Muscle layer of colon (tissue), 2 donors: ENCODE measurements at regions not wholly inside any gene's neighbourhood (a gene's known extent, or its start where the extent isn't known, plus 50 kb on each side); places are given as distances from the start of the nearest gene placed in this dataset.

Experiments
- H3K27ac ChIP-seq: one replicate; pipeline ENCODE4 v1.7.0; 2013; ENCODE audit warnings: low read depth, mild to moderate bottlenecking, low read length, moderate library complexity
- H3K27me3 ChIP-seq, 2 donors: one replicate each; pipeline ENCODE4 v1.7.0; 2013; ENCODE audit warnings: low read length in 2 of 2, mild to moderate bottlenecking in 2 of 2; ENCODE audit not compliant: insufficient read depth in 2 of 2, control insufficient read depth in 1 of 2
- H3K36me3 ChIP-seq: one replicate; pipeline ENCODE4 v1.7.0; 2013; ENCODE audit warnings: mild to moderate bottlenecking, low read length; ENCODE audit not compliant: insufficient read depth
- H3K4me1 ChIP-seq: one replicate; pipeline ENCODE4 v1.7.0; 2013; ENCODE audit warnings: mild to moderate bottlenecking, low read length; ENCODE audit not compliant: insufficient read depth
- H3K4me3 ChIP-seq, 2 donors: one replicate each; pipeline ENCODE4 v1.7.0; 2013; ENCODE audit warnings: low read length in 2 of 2, low read depth in 1 of 2, mild to moderate bottlenecking in 1 of 2, moderate library complexity in 1 of 2
- H3K9ac ChIP-seq: one replicate; pipeline ENCODE4 v1.7.0; 2013; ENCODE audit warnings: low read length
- H3K9me3 ChIP-seq: one replicate; pipeline ENCODE4 v1.7.0; 2013; ENCODE audit warnings: mild to moderate bottlenecking, low read length
- donor health status: abdominal sarcoma.
- donor health status: Adenocarcinoma of cecum.

GRCh38 chr19:32196690-32197420 lies 148.6 kb upstream of the ZNF507 start:
- Histone ChIP-seq H3K4me1 (no peaks in the 10 kb centered on the region), H3K9ac (no peak overlapping the region), H3K9me3 (peaks cover 4% of the 10 kb centered on the region), H3K27ac (no peak overlapping the region), H3K36me3 (no peaks in the 10 kb centered on the region), H3K27me3 (peaks cover 0 to 4% of the 10 kb centered on the region in 2 donors), H3K4me3 (no peak overlapping the region)

GRCh38 chr19:32197896-32198882 lies 147.2 kb upstream of the ZNF507 start:
- Histone ChIP-seq H3K9me3 (peaks cover under 1% of the 10 kb centered on the region), H3K4me1 (no peaks in the 10 kb centered on the region), H3K27me3 (peaks cover 0 to 4% of the 10 kb centered on the region in 2 donors), H3K36me3 (no peaks in the 10 kb centered on the region), H3K27ac (no peak overlapping the region), H3K4me3 (no peak overlapping the region), H3K9ac (no peak overlapping the region)

DNA sequence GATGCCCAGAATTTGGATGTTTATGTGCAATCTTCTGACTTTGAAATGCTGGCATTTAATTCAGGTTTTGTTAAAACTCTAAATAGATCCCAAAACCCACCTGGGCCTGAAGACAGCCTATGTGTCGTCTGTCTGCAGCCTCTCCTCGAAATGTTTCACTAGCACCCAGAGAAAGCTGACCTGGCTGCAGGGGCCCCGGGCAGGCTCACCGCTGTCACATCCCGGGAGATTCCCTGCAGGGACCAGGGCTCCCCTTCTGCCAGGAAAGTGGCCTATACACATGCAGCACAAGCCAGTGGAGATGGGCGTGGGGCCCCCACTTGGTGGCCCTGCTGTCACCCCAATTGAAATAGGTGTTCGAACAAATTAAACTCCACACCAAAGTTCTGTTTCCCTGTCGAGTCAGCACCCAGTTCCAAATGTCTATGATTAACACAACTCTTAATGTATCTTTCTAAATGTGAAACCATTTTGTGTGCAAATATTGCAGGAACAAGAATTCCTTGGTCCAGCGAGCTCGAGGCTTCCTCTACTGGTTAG lies 145.8 kb upstream of the ZNF507 start:
- Histone ChIP-seq H3K27me3 (peaks cover 0 to 4% of the 10 kb centered on the region in 2 donors), H3K4me1 (no peaks in the 10 kb centered on the region), H3K4me3 (no peak overlapping the region), H3K36me3 (no peaks in the 10 kb centered on the region), H3K9ac (no peak overlapping the region), H3K9me3 (no peaks in the 10 kb centered on the region), H3K27ac (no peak overlapping the region)

GRCh38 chr19:32200312-32201038 lies 144.9 kb upstream of the ZNF507 start:
- Histone ChIP-seq H3K27me3 (peaks cover 0 to 4% of the 10 kb centered on the region in 2 donors), H3K9ac (no peak overlapping the region), H3K27ac (no peak overlapping the region), H3K4me3 (no peak overlapping the region), H3K36me3 (no peaks in the 10 kb centered on the region), H3K4me1 (no peaks in the 10 kb centered on the region), H3K9me3 (no peaks in the 10 kb centered on the region)

DNA sequence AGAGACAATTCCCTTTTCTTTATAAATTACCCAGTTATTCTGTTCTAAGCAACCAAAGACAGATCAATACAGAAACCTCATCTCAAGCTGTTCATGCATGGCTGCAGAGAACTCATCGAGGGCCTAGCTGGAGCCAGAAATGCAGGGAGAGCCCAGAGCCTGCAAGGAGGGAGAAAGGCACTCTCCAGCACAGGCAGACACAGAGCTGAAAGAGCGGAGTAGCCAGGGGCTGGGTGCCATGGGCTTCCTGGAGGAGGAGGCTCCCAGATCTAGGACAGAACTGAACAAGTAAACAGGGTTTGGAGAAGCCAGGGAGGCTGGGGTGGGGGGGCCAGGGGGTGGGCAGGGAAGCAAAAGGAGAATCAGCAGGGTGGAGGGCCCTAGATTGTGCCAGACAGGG lies 144.2 kb upstream of the ZNF507 start:
- H3K9ac ChIP-seq = no peak overlapping the region
- H3K4me1 ChIP-seq = no peaks in the 10 kb centered on the region
- H3K4me3 ChIP-seq = no peak overlapping the region
- H3K27me3 ChIP-seq = peaks cover 0 to 4% of the 10 kb centered on the region in 2 donors
- H3K9me3 ChIP-seq = no peaks in the 10 kb centered on the region
- H3K36me3 ChIP-seq = no peaks in the 10 kb centered on the region
- H3K27ac ChIP-seq = no peak overlapping the region

GRCh38 chr19:32201636-32202051 lies 143.8 kb upstream of the ZNF507 start:
- peaks cover 0 to 4% of the 10 kb centered on the region in 2 donors for H3K27me3 ChIP-seq
- no peak overlapping the region for H3K4me3 ChIP-seq
- H3K9me3 ChIP-seq = no peaks in the 10 kb centered on the region
- H3K36me3 ChIP-seq = no peaks in the 10 kb centered on the region
- H3K9ac ChIP-seq = no peak overlapping the region
- no peak overlapping the region for H3K27ac ChIP-seq
- H3K4me1 ChIP-seq = no peaks in the 10 kb centered on the region

DNA sequence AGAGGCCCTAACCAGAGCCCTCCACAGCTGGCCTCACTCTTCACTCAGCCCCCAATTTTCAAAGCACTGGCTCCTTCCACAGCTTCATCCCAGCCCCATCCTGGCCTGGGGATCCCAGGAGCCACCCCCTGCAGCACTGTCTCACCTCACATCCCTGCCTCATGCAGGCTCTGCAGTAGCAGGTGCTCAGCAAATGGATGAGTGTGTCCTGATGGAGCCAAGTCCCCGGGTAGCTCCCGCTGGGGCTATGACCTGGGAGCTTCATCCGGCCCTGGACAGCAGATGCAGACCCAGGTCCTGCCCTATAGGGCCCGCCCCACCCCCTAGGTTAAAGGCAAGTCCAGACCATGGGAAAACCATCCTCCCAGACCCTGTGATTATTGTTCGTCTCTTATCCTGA lies 143.2 kb upstream of the ZNF507 start:
- no peaks in the 10 kb centered on the region for H3K9me3 ChIP-seq
- peaks cover 0 to 4% of the 10 kb centered on the region in 2 donors for H3K27me3 ChIP-seq
- no peaks in the 10 kb centered on the region for H3K36me3 ChIP-seq
- H3K4me3 ChIP-seq = no peak overlapping the region
- no peak overlapping the region for H3K27ac ChIP-seq
- H3K4me1 ChIP-seq = no peaks in the 10 kb centered on the region
- no peak overlapping the region for H3K9ac ChIP-seq

DNA sequence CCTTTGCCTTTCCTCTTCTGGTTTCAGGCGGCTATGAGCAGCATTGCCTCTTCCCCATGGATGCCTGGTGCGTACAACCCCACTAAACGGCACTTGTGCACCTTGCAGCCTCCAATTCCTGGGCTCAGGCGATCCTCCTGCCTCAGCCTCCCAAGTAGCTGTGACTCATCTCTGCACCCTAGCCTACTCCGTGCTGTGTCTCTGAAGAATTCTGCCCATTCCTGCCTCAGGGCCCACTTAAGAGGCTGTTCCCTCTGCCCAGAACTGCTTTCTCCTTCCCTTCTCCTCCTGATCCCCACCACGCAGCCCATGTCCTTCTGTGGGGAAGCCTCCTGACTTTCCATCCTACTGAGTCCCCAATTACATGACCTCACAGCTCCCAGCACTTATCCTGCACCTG lies 142.2 kb upstream of the ZNF507 start:
- no peaks in the 10 kb centered on the region for H3K4me1 ChIP-seq
- no peaks in the 10 kb centered on the region for H3K9me3 ChIP-seq
- no peak overlapping the region for H3K27ac ChIP-seq
- H3K27me3 ChIP-seq = peaks cover 0 to 8% of the 10 kb centered on the region in 2 donors
- H3K9ac ChIP-seq = no peak overlapping the region
- no peak overlapping the region for H3K4me3 ChIP-seq
- no peaks in the 10 kb centered on the region for H3K36me3 ChIP-seq

DNA sequence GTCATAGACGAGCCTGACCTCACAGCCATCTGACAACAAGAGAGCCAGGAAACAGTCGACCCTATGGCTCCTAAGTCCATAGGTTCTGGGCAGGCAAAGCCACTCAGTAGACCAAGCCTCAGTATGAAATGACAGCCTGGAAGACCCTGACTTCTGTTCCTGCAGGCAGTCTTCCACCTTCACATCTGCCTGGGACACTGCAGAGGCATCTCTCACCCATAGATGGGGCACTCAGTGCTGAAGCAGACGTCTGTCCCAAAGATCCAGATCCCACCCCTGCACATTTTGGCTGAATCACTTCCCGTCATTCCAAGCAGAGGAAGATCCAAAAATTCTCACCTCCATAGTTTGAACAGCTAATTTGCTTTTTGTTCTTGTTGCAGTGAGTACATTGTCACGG lies 139.3 kb upstream of the ZNF507 start:
- H3K27me3 ChIP-seq = peaks cover 0 to 5% of the 10 kb centered on the region in 2 donors

DNA sequence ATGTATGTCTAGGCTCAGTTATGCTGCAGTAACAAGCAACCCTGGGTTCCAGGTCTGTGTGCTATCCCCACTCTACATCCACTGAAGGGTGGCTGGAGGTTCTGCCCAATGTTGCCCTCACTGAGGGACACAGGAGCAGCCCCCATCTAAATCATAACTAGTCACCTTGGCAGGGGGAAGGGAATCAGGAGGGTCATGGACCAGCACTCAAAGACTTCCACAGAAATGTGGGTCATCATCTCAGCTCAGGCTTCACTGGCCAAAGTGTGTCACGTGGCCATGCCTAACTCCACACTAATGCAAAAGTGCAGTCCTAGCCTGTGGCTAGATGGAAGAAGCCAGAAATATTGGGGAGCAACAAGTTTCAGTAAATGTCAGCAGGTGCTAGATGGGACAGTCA lies 137.3 kb upstream of the ZNF507 start:
- Histone ChIP-seq H3K36me3 (no peaks in the 10 kb centered on the region), H3K9ac (no peak overlapping the region), H3K4me3 (no peak overlapping the region), H3K27me3 (peaks cover 0 to 5% of the 10 kb centered on the region in 2 donors), H3K9me3 (peaks cover 4% of the 10 kb centered on the region), H3K4me1 (no peaks in the 10 kb centered on the region), H3K27ac (no peak overlapping the region)

More for the DNA sequence above, 139.3 kb upstream of the ZNF507 start:
- Histone ChIP-seq H3K27ac (no peak overlapping the region), H3K9me3 (no peaks in the 10 kb centered on the region), H3K9ac (no peak overlapping the region), H3K4me3 (no peak overlapping the region), H3K4me1 (no peaks in the 10 kb centered on the region), H3K36me3 (no peaks in the 10 kb centered on the region)

DNA sequence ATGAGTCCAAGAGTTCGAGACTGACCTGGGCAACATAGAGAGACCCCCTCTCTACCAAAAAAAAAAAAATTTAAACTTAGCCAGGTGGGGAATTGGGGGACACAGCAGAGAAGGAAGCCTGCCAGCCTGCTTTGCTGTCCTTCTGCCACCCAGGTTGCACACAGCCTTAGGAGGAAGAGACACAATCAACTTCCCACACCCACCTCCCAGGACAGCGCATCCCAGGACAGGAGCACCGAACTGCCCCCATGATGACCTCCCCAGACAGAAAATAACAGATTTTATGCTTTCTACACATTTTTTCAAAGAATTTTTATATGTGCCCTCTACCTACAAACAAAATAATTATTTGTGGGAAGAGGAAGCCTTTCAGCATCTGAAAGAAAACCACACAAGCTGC lies 126.0 kb upstream of the ZNF507 start:
- Histone ChIP-seq H3K9me3 (no peaks in the 10 kb centered on the region), H3K36me3 (no peaks in the 10 kb centered on the region), H3K27me3 (no peaks in the 10 kb centered on the region), H3K4me1 (peaks cover 4% of the 10 kb centered on the region), H3K4me3 (no peak overlapping the region), H3K27ac (no peak overlapping the region), H3K9ac (no peak overlapping the region)
